HepG2 (cell line): ENCODE measurements at regions not wholly inside any gene's neighbourhood (a gene's known extent, or its start where the extent isn't known, plus 50 kb on each side); places are given as distances from the start of the nearest gene placed in this dataset.

ENCODE experiments used
- ATAC-seq: fragments of 200-7000 bp; cut with Tn5 transposase; 3 replicates; pipeline ENCODE4 v1.9.1; 2020; ENCODE audit warnings: mild to moderate bottlenecking, moderate library complexity
- BruUV-seq: library from RNA; stranded (reverse); fragments of 400-500 nt; replicated peaks from 2 replicates; lab custom pipeline; 2021; lab: Mats Ljungman, UMichigan
- CTCF ChIA-PET: fragments of 300-600 bp; formaldehyde crosslinking; extraction: SDS; loops from one replicate; lab custom pipeline; 2021; ENCODE audit warnings: low total read pairs, inconsistent platforms, low intra/inter-chr PET ratio; lab: Yijun Ruan, JAX
- POLR2A ChIA-PET: fragments of 350-600 bp; sonication (Branson Sonifier 250); formaldehyde crosslinking; loops from one replicate; lab custom pipeline; 2020; ENCODE audit warnings: antibody characterized with exemption, inconsistent platforms; lab: Yijun Ruan, JAX
- DNase-seq: peaks from one replicate; pipeline ENCODE4 v3.0.0-alpha.2; 2015; ENCODE audit warnings: low spot score
- FAIRE-seq: peaks from 3 replicates; lab custom pipeline; 2011; peaks lifted over from hg19 to GRCh38; lab: Jason Lieb, UNC
- H2AFZ ChIP-seq: one replicate; pipeline ENCODE4 v1.6.1; 2011; ENCODE audit warnings: low read length, inconsistent platforms
- H3K27ac ChIP-seq: fragments of 300-600 bp; 3 replicates; pipeline ENCODE4 v1.8.0; 2011; ENCODE audit warnings: mixed run types, mild to moderate bottlenecking, mixed read lengths, low read length, inconsistent platforms; ENCODE audit not compliant: insufficient read depth; ENCODE audit errors: extremely low read length
- H3K27me3 ChIP-seq, 2 experiments: fragments of 200-600 bp in 1 of 2; 2 replicates in 1 of 2; 3 replicates in 1 of 2; pipeline versions ENCODE4 v1.6.0 to v1.8.0; 2011; ENCODE audit warnings: low read length in 2 of 2, mild to moderate bottlenecking in 2 of 2, moderate library complexity in 2 of 2, inconsistent platforms in 1 of 2; ENCODE audit not compliant: insufficient read depth in 2 of 2, control insufficient read depth in 1 of 2
- H3K36me3 ChIP-seq, 2 experiments: fragments of 200-600 bp in 1 of 2; replicated peaks in 1 of 2; 2 replicates in 1 of 2; 3 replicates in 1 of 2; pipeline versions ENCODE4 v1.5.1 to v1.8.0; 2011; ENCODE audit warnings: low read length in 2 of 2, inconsistent platforms in 1 of 2; ENCODE audit not compliant: insufficient read depth in 2 of 2, control insufficient read depth in 1 of 2
- H3K4me1 ChIP-seq: 2 replicates; pipeline ENCODE4 v1.5.1; 2012; ENCODE audit warnings: low read length, inconsistent platforms; ENCODE audit not compliant: insufficient read depth
- H3K4me2 ChIP-seq: 2 replicates; pipeline ENCODE4 v1.6.0; 2011; ENCODE audit warnings: low read depth, low read length, inconsistent platforms
- H3K4me3 ChIP-seq, 3 experiments: fragments of 200-600 bp in 1 of 3; sonication (generic), shearing (Covaris generic) in 1 of 3; replicated peaks in 1 of 3; 2 replicates each; pipeline ENCODE4 v1.5.1; 2011 to 2016; ENCODE audit warnings: low read length in 3 of 3, inconsistent platforms in 2 of 3, low read depth in 2 of 3, mild to moderate bottlenecking in 2 of 3, control low read depth in 1 of 3, mixed read lengths in 1 of 3; ENCODE audit not compliant: insufficient read depth in 1 of 3
- H3K79me2 ChIP-seq: one replicate; pipeline ENCODE4 v1.6.1; 2011; ENCODE audit warnings: low read length, inconsistent platforms; ENCODE audit not compliant: insufficient read depth
- H3K9ac ChIP-seq: 2 replicates; pipeline ENCODE4 v1.6.0; 2011; ENCODE audit warnings: mild to moderate bottlenecking, low read depth, low read length, inconsistent platforms; ENCODE audit not compliant: insufficient read depth
- H3K9me3 ChIP-seq: 2 replicates; pipeline ENCODE4 v1.5.1; 2012; ENCODE audit warnings: mild to moderate bottlenecking, low read length
- H4K20me1 ChIP-seq: 2 replicates; pipeline ENCODE4 v1.6.0; 2011; ENCODE audit warnings: inconsistent platforms, mild to moderate bottlenecking, low read length, moderate library complexity; ENCODE audit not compliant: insufficient read depth
- GPN1 ChIP-seq: sonication (generic); formaldehyde crosslinking; IDR thresholded peaks from 2 replicates; pipeline ENCODE4 v1.5.1; 2020; ENCODE audit warnings: missing genetic modification reagents, borderline replicate concordance
- PCBP1 ChIP-seq: fragments of 200-400 bp; formaldehyde crosslinking; IDR thresholded peaks from 2 replicates; pipeline ENCODE4 v1.6.1; 2017; ENCODE audit warnings: mild to moderate bottlenecking, low read depth, low read length, borderline replicate concordance
- RERE ChIP-seq: IDR thresholded peaks from 2 replicates; pipeline ENCODE4 v1.6.1; 2016; ENCODE audit warnings: low read depth, missing genetic modification reagents, missing compliant biosample characterization
- RFXAP ChIP-seq: sonication (generic); formaldehyde crosslinking; IDR thresholded peaks from 2 replicates; pipeline ENCODE4 v1.4.0; 2020; ENCODE audit warnings: missing genetic modification reagents, borderline replicate concordance
- SIX1 ChIP-seq: sonication (generic); formaldehyde crosslinking; IDR thresholded peaks from 2 replicates; pipeline ENCODE4 v1.4.0; 2020; ENCODE audit warnings: missing genetic modification reagents, borderline replicate concordance
- TBL1XR1 ChIP-seq: fragments of 150-350 bp; IDR thresholded peaks from 2 replicates; pipeline ENCODE4 v1.6.1; 2014; ENCODE audit warnings: borderline replicate concordance, low read length; ENCODE audit not compliant: partially characterized antibody
- XRCC5 ChIP-seq: fragments of 200-400 bp; formaldehyde crosslinking; optimal IDR thresholded peaks from 2 replicates; pipeline ENCODE3; 2017; ENCODE audit warnings: mild to moderate bottlenecking, low read length
- YY1 ChIP-seq: IDR thresholded peaks from 2 replicates; pipeline ENCODE4 v1.6.1; 2011; ENCODE audit warnings: low read length, low read depth, moderate library complexity, mild to moderate bottlenecking; ENCODE audit not compliant: insufficient read depth, insufficient replicate concordance
- ZNF234 ChIP-seq: sonication (generic); formaldehyde crosslinking; conservative IDR thresholded peaks from 2 replicates; pipeline ENCODE4 v1.5.1; 2020; ENCODE audit warnings: mild to moderate bottlenecking, missing genetic modification reagents
- ZNF570 ChIP-seq: sonication (generic); formaldehyde crosslinking; IDR thresholded peaks from 2 replicates; pipeline ENCODE4 v1.4.0; 2020; ENCODE audit warnings: mild to moderate bottlenecking, missing genetic modification reagents, borderline replicate concordance
- ZNF589 ChIP-seq: sonication (generic); formaldehyde crosslinking; conservative IDR thresholded peaks from 2 replicates; pipeline ENCODE4 v1.8.0; 2022; ENCODE audit warnings: mild to moderate bottlenecking, moderate library complexity, missing genetic modification reagents
- ZNF792 ChIP-seq: IDR thresholded peaks from 2 replicates; pipeline ENCODE4 v1.6.1; 2016
- WGBS: methylation state at CpG from one replicate; pipeline ENCODE4 v1.1.6; 2017; ENCODE audit warnings: low lambda C conversion rate; 5-methylcytosine and 5-hydroxymethylcytosine counted together
- in situ Hi-C: cut with HindIII; loops from 2 replicates; pipeline ENCODE4 v1.10.0; 2017; ENCODE audit warnings: low pct_unique_long_range_greater_than_20kb; ENCODE audit not compliant: extremely low pct_ligation_motif_present
- intact Hi-C: fragments of 100-400 bp; cut with micrococcal nuclease; formaldehyde crosslinking; loops from one replicate; pipeline ENCODE4 v1.10.0; 2022; ENCODE audit not compliant: unreplicated experiment
- TF ChIP-seq, protein P1 (sequence below): sonication (generic); formaldehyde crosslinking; IDR thresholded peaks from 2 replicates; pipeline ENCODE4 v1.8.0; 2022; ENCODE audit warnings: mild to moderate bottlenecking, missing genetic modification reagents; ENCODE audit not compliant: insufficient replicate concordance
- TF ChIP-seq, protein P2 (sequence below): IDR thresholded peaks from 2 replicates; pipeline ENCODE4 v1.6.1; 2018; ENCODE audit warnings: missing genetic modification reagents, mild to moderate bottlenecking, missing compliant biosample characterization

DNA sequence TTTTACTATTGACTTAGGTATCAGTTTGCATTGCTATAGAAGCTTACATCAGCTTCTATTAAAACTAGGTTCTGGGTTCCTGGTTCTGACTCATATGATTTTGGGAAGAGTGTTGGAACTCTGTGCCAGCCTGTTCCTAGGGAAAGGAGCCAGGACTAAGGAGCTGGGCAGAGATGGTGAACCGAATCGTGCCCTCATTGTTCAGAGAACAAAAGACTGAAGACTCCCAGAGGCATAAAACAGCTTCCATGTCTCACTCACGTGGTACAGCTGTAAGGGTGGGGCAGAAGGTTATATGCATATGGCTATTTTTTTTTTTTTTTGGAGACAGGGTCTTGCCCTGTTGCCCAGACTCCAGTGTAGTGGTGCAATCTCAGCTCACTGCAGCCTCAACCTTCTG is 89.1 kb upstream of the THBS2 start:
- FAIRE-seq, result no peak
- POLR2A ChIA-PET, result no interaction called here
- WGBS, result 23% methylated on average over 3 of the region's 3 CpGs
- intact Hi-C loops, result no loop called here
- Histone ChIP-seq H3K27ac (no peak overlapping the region), H3K4me3 (no peak overlapping the region), H3K9ac (no peak overlapping the region), H2AFZ (no peak overlapping the region), H3K27me3 (peaks cover 7 to 69% of the 10 kb centered on the region in 2 experiments), H3K79me2 (no peaks in the 10 kb centered on the region), H3K4me2 (no peak overlapping the region), H3K4me1 (peaks cover 8% of the 10 kb centered on the region; the same call in 1 of the 2 replicates), H3K9me3 (no peaks in the 10 kb centered on the region), H3K36me3 (no peaks in the 10 kb centered on the region), H4K20me1 (no peaks in the 10 kb centered on the region)
- ATAC-seq, result no peak
- BruUV-seq, result no TSS peak
- no peak for DNase-seq
- in situ Hi-C loops, result no loop called here
- TF ChIP-seq, protein P1, sequence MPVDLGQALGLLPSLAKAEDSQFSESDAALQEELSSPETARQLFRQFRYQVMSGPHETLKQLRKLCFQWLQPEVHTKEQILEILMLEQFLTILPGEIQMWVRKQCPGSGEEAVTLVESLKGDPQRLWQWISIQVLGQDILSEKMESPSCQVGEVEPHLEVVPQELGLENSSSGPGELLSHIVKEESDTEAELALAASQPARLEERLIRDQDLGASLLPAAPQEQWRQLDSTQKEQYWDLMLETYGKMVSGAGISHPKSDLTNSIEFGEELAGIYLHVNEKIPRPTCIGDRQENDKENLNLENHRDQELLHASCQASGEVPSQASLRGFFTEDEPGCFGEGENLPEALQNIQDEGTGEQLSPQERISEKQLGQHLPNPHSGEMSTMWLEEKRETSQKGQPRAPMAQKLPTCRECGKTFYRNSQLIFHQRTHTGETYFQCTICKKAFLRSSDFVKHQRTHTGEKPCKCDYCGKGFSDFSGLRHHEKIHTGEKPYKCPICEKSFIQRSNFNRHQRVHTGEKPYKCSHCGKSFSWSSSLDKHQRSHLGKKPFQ (CRISPR knock-in tag), result no peak
- TF ChIP-seq RERE (CRISPR knock-in tag) (no peak), ZNF234 (CRISPR knock-in tag) (no peak), YY1 (no peak), TBL1XR1 (no peak), PCBP1 (no peak), ZNF792 (CRISPR knock-in tag) (no peak), ZNF570 (CRISPR knock-in tag) (no peak), XRCC5 (no peak), SIX1 (CRISPR knock-in tag) (no peak), ZNF589 (no peak), GPN1 (CRISPR knock-in tag) (no peak), RFXAP (CRISPR knock-in tag) (no peak)
- TF ChIP-seq, protein P2, sequence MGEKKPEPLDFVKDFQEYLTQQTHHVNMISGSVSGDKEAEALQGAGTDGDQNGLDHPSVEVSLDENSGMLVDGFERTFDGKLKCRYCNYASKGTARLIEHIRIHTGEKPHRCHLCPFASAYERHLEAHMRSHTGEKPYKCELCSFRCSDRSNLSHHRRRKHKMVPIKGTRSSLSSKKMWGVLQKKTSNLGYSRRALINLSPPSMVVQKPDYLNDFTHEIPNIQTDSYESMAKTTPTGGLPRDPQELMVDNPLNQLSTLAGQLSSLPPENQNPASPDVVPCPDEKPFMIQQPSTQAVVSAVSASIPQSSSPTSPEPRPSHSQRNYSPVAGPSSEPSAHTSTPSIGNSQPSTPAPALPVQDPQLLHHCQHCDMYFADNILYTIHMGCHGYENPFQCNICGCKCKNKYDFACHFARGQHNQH, result no peak
- CTCF ChIA-PET, result no interaction called here
